Small intestine (tissue), 7 donors: ENCODE measurements at regions not wholly inside any gene's neighbourhood (a gene's known extent, or its start where the extent isn't known, plus 50 kb on each side); places are given as distances from the start of the nearest gene placed in this dataset.
"Not testable (repeated sequence)": the region's sequence is repeated elsewhere in the genome, so short reads cannot be mapped to it uniquely, and the experiment has no call there.

Source experiments
- DNase-seq, 2 donors: peaks; one replicate each; pipeline versions ENCODE4 v3.0.0 to v3.0.0-alpha.2; 2013
- FAIRE-seq: peaks from 2 replicates; lab custom pipeline; 2012; peaks lifted over from hg19 to GRCh38; lab: Jason Lieb, UNC
- H3K27ac ChIP-seq, 3 donors: one replicate each; pipeline ENCODE4 v1.5.1; 2013; ENCODE audit warnings: low read length in 2 of 3, mild to moderate bottlenecking in 2 of 3, control low read depth in 1 of 3, inconsistent platforms in 1 of 3, low read depth in 1 of 3, moderate library complexity in 1 of 3
- H3K27me3 ChIP-seq, 3 donors: one replicate each; pipeline ENCODE4 v1.6.1; 2013; ENCODE audit warnings: low read length in 3 of 3, inconsistent platforms in 1 of 3; ENCODE audit not compliant: control insufficient read depth in 3 of 3, insufficient read depth in 3 of 3
- H3K36me3 ChIP-seq, 3 donors: one replicate each; pipeline ENCODE4 v1.6.1; 2013; ENCODE audit warnings: low read length in 3 of 3, inconsistent platforms in 1 of 3, low read depth in 1 of 3, mild to moderate bottlenecking in 1 of 3, moderate library complexity in 1 of 3; ENCODE audit not compliant: control insufficient read depth in 3 of 3, insufficient read depth in 2 of 3
- H3K4me1 ChIP-seq, 3 donors: one replicate each; pipeline ENCODE4 v1.6.1; 2013; ENCODE audit warnings: low read length in 2 of 3, inconsistent platforms in 1 of 3, low read depth in 1 of 3, mild to moderate bottlenecking in 1 of 3, moderate library complexity in 1 of 3; ENCODE audit not compliant: control insufficient read depth in 3 of 3, insufficient read depth in 2 of 3
- H3K4me3 ChIP-seq, 3 donors: one replicate each; pipeline ENCODE4 v1.5.1; 2013; ENCODE audit warnings: low read length in 3 of 3, control low read depth in 1 of 3, inconsistent platforms in 1 of 3, low read depth in 1 of 3, mild to moderate bottlenecking in 1 of 3, moderate library complexity in 1 of 3
- H3K9me3 ChIP-seq, 2 donors: one replicate each; pipeline ENCODE4 v1.6.1; 2013; ENCODE audit warnings: low read depth in 1 of 2, low read length in 1 of 2; ENCODE audit not compliant: control insufficient read depth in 2 of 2, insufficient read depth in 1 of 2
- WGBS, 3 donors: extraction: QIAGEN DNeasy Blood & Tissue Kit; methylation state at CpG; one replicate each; pipeline ENCODE4 v1.1.7; 2013; 5-methylcytosine and 5-hydroxymethylcytosine counted together
- donor health status: healthy with polysubstance abuse.
- donor health status: control.
- donor health status: control.
- donor health status: Bipolar disorder and iron deficiency.
- donor health status: healthy.

GRCh38 chr22:44570476-44571445 lies 72.7 kb upstream of the RTL6 start:
- Histone ChIP-seq H3K36me3 (no peaks in the 10 kb centered on the region), H3K27me3 (no peaks in the 10 kb centered on the region), H3K4me1 (no peaks in the 10 kb centered on the region), H3K4me3 (no peak overlapping the region), H3K27ac (no peak overlapping the region), H3K9me3 (peaks cover 0 to 4% of the 10 kb centered on the region in 2 donors)
- DNase-seq (no peak), FAIRE-seq (no peak)
- WGBS, 3 donors: 69 to 73% (median 70%) methylated on average over 18 of the region's 18 CpGs

- 83 to 87% (median 85%) methylated on average over 9 of the region's 9 CpGs for WGBS, 3 donors
- H3K4me3 ChIP-seq: no peak overlapping the region
- no peaks in the 10 kb centered on the region for H3K4me1 ChIP-seq
- H3K27me3 ChIP-seq: no peaks in the 10 kb centered on the region
- FAIRE-seq: no peak
- no peak for DNase-seq
- no peak overlapping the region for H3K27ac ChIP-seq
- H3K36me3 ChIP-seq: no peaks in the 10 kb centered on the region
- peaks cover 0 to 4% of the 10 kb centered on the region in 2 donors for H3K9me3 ChIP-seq
Observed at GRCh38 chr22:44569561-44569991, 71.5 kb upstream of the RTL6 start.

GRCh38 chr22:44567846-44568493 lies 69.9 kb upstream of the RTL6 start:
- FAIRE-seq: no peak

GRCh38 chr22:44567378-44567841 lies 69.4 kb upstream of the RTL6 start:
- whole genome bisulfite sequencing, 3 donors: 57 to 75% (median 66%) methylated on average over 8 of the region's 8 CpGs
- not testable (repeated sequence) for H3K36me3 ChIP-seq, H3K4me1 ChIP-seq, DNase-seq, H3K27ac ChIP-seq, H3K27me3 ChIP-seq, H3K4me3 ChIP-seq, FAIRE-seq, H3K9me3 ChIP-seq

More at GRCh38 chr22:44567846-44568493, 69.9 kb upstream of the RTL6 start:
- H3K27ac ChIP-seq: no peak overlapping the region
- H3K27me3 ChIP-seq: no peaks in the 10 kb centered on the region
- WGBS, 3 donors: 42 to 64% (median 44%) methylated on average over 8 of the region's 8 CpGs
- H3K36me3 ChIP-seq: no peaks in the 10 kb centered on the region
- peak; percentile 39 to 61 for DNase-seq
- H3K4me3 ChIP-seq: no peak overlapping the region
- H3K4me1 ChIP-seq: no peaks in the 10 kb centered on the region
- peaks cover 0 to 4% of the 10 kb centered on the region in 2 donors for H3K9me3 ChIP-seq

GRCh38 chr22:44566911-44567310 lies 68.9 kb upstream of the RTL6 start:
- Histone ChIP-seq H3K27me3 (no peaks in the 10 kb centered on the region), H3K9me3 (peaks cover 0 to 4% of the 10 kb centered on the region in 2 donors), H3K36me3 (no peaks in the 10 kb centered on the region), H3K27ac (no peak overlapping the region), H3K4me1 (no peaks in the 10 kb centered on the region), H3K4me3 (no peak overlapping the region)
- 81 to 85% (median 84%) methylated on average over 16 to 17 of the region's 17 CpGs for WGBS, 3 donors
- DNase-seq (no peak), FAIRE-seq (no peak)

- not testable (repeated sequence) for H3K4me3 ChIP-seq, H3K36me3 ChIP-seq, FAIRE-seq, H3K27ac ChIP-seq, H3K9me3 ChIP-seq, H3K4me1 ChIP-seq, H3K27me3 ChIP-seq, DNase-seq
- WGBS, 3 donors: 84 to 89% (median 85%) methylated on average over 7 of the region's 7 CpGs
Observed at GRCh38 chr22:44562651-44563050, 64.6 kb upstream of the RTL6 start.

GRCh38 chr22:44561139-44561840 lies 63.3 kb upstream of the RTL6 start:
- no peaks in the 10 kb centered on the region for H3K9me3 ChIP-seq
- FAIRE-seq: no peak

GRCh38 chr22:44558671-44559070 lies 60.6 kb upstream of the RTL6 start:
- not testable (repeated sequence) for DNase-seq, H3K4me1 ChIP-seq, H3K4me3 ChIP-seq, H3K27ac ChIP-seq, H3K9me3 ChIP-seq, H3K36me3 ChIP-seq, FAIRE-seq, H3K27me3 ChIP-seq
- WGBS, 3 donors: 65 to 86% (median 66%) methylated on average over 7 of the region's 7 CpGs

More at GRCh38 chr22:44561139-44561840, 63.3 kb upstream of the RTL6 start:
- H3K27ac ChIP-seq: no peak overlapping the region
- H3K27me3 ChIP-seq: no peaks in the 10 kb centered on the region
- DNase-seq: no peak
- no peaks in the 10 kb centered on the region for H3K36me3 ChIP-seq
- H3K4me1 ChIP-seq: no peaks in the 10 kb centered on the region
- no peak overlapping the region for H3K4me3 ChIP-seq
- WGBS, 3 donors: 76 to 86% (median 82%) methylated on average over 6 of the region's 6 CpGs
